Peyer's patch (tissue), 4 donors: ENCODE measurements at regions not wholly inside any gene's neighbourhood (a gene's known extent, or its start where the extent isn't known, plus 50 kb on each side); places are given as distances from the start of the nearest gene placed in this dataset.

Source experiments
- CTCF ChIP-seq, 6 experiments: fragments of 450-650 bp in 4 of 6; fragments of 200-600 bp in 2 of 6; sonication (generic) in 1 of 6; IDR thresholded peaks; one replicate each; pipeline ENCODE4 v1.5.1; 2017 to 2019; ENCODE audit warnings: antibody characterized with exemption in 6 of 6, mild to moderate bottlenecking in 3 of 6, moderate library complexity in 1 of 6
- POLR2A ChIP-seq, 2 donors: fragments of 450-650 bp; IDR thresholded peaks; one replicate each; pipeline ENCODE4 v1.5.1; 2017; ENCODE audit warnings: antibody characterized with exemption in 2 of 2, mild to moderate bottlenecking in 2 of 2, moderate library complexity in 2 of 2

DNA sequence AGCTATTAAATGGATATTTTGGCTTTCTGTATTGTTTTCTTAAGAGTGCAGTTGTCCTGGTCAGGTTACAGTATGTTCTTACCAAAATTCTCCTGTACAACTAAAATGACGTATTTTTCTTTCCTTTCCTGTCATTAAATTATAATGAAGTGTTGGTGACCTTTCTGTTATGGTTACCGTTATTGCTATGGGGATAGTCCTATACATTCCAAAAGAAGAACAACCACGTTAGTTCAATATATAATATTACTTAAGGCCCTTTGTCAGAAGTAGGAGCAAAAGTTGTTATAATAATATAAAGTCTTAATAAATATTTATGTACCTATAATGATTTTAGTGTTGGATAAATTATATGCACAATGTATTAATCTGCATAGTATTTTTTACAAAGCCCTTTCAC, 82.4 kb upstream of the NREP start:
- TF ChIP-seq CTCF (IDR thresholded peaks at IDR 0.05), result no peak
- no peak for TF ChIP-seq POLR2A (IDR thresholded peaks at IDR 0.05)
